ENCODE measurements at regions not wholly inside any gene's neighbourhood (a gene's known extent, or its start where the extent isn't known, plus 50 kb on each side); places are given as distances from the start of the nearest gene placed in this dataset.

- Mint-ChIP-seq H3K36me3 (ENCODE audit: insufficient read depth, unreplicated experiment) (no peaks in the 10 kb centered on the region), H3K4me3 (ENCODE audit: low read depth, unreplicated experiment) (no peak overlapping the region), H3K27me3 (ENCODE audit: unreplicated experiment) (peaks cover 12% of the 10 kb centered on the region), H3K27ac (ENCODE audit: unreplicated experiment) (no peak overlapping the region), H3K4me1 (ENCODE audit: low read depth, unreplicated experiment) (peaks cover 23% of the 10 kb centered on the region), H3K9me3 (ENCODE audit: low read depth, unreplicated experiment) (peaks cover 2% of the 10 kb centered on the region)
- BruUV-seq (replicated peaks): no TSS peak
- DNase-seq: no peak
- no peak for TF ChIP-seq CTCF (IDR thresholded peaks at IDR 0.05; ENCODE audit: unreplicated experiment)
- CTCF ChIA-PET: no interaction called here
- intact Hi-C loops (cut with micrococcal nuclease; ENCODE audit: unreplicated experiment): no loop called here
Measured at GRCh38 chr10:124160943-124161582, 67.7 kb upstream of the CHST15 start.

- Mint-ChIP-seq H3K27me3 (ENCODE audit: unreplicated experiment) (peaks cover 12% of the 10 kb centered on the region), H3K36me3 (ENCODE audit: insufficient read depth, unreplicated experiment) (no peaks in the 10 kb centered on the region), H3K4me3 (ENCODE audit: low read depth, unreplicated experiment) (no peak overlapping the region), H3K27ac (ENCODE audit: unreplicated experiment) (no peak overlapping the region), H3K4me1 (ENCODE audit: low read depth, unreplicated experiment) (peaks cover 32% of the 10 kb centered on the region), H3K9me3 (ENCODE audit: low read depth, unreplicated experiment) (peaks cover 2% of the 10 kb centered on the region)
- intact Hi-C loops (cut with micrococcal nuclease; ENCODE audit: unreplicated experiment): no loop called here
- TF ChIP-seq CTCF (IDR thresholded peaks at IDR 0.05; ENCODE audit: unreplicated experiment): no peak
- no peak for DNase-seq
- BruUV-seq (replicated peaks): no TSS peak
- CTCF ChIA-PET: no interaction called here
Measured at GRCh38 chr10:124160176-124160575, 66.8 kb upstream of the CHST15 start.

- Mint-ChIP-seq H3K9me3 (ENCODE audit: low read depth, unreplicated experiment) (peaks cover 2% of the 10 kb centered on the region), H3K27me3 (ENCODE audit: unreplicated experiment) (peaks cover 12% of the 10 kb centered on the region), H3K4me1 (ENCODE audit: low read depth, unreplicated experiment) (peaks cover 33% of the 10 kb centered on the region), H3K36me3 (ENCODE audit: insufficient read depth, unreplicated experiment) (peaks cover 4% of the 10 kb centered on the region), H3K4me3 (ENCODE audit: low read depth, unreplicated experiment) (no peak overlapping the region), H3K27ac (ENCODE audit: unreplicated experiment) (no peak overlapping the region)
- no peak for TF ChIP-seq CTCF (IDR thresholded peaks at IDR 0.05; ENCODE audit: unreplicated experiment)
- no peak for DNase-seq
- intact Hi-C loops (cut with micrococcal nuclease; ENCODE audit: unreplicated experiment): no loop called here
- no TSS peak for BruUV-seq (replicated peaks)
- CTCF ChIA-PET: no interaction called here
Measured at GRCh38 chr10:124159153-124159552, 65.8 kb upstream of the CHST15 start.

- H3K9me3 Mint-ChIP-seq (ENCODE audit: low read depth, unreplicated experiment): no peaks in the 10 kb centered on the region
- no peak overlapping the region for H3K4me3 Mint-ChIP-seq (ENCODE audit: low read depth, unreplicated experiment)
- peaks cover 27% of the 10 kb centered on the region for H3K4me1 Mint-ChIP-seq (ENCODE audit: low read depth, unreplicated experiment)
- BruUV-seq (replicated peaks): no TSS peak
- peaks cover 4% of the 10 kb centered on the region for H3K36me3 Mint-ChIP-seq (ENCODE audit: insufficient read depth, unreplicated experiment)
- peaks cover 12% of the 10 kb centered on the region for H3K27me3 Mint-ChIP-seq (ENCODE audit: unreplicated experiment)
- no peak overlapping the region for H3K27ac Mint-ChIP-seq (ENCODE audit: unreplicated experiment)
- no peak for DNase-seq
- TF ChIP-seq CTCF (IDR thresholded peaks at IDR 0.05; ENCODE audit: unreplicated experiment): no peak
- intact Hi-C loops (cut with micrococcal nuclease; ENCODE audit: unreplicated experiment): no loop called here
- CTCF ChIA-PET: no interaction called here
Measured at GRCh38 chr10:124158592-124158991, 65.2 kb upstream of the CHST15 start.

Data from Calu3 (cell line).